Endothelial cell of umbilical vein (primary cell): ENCODE measurements at regions not wholly inside any gene's neighbourhood (a gene's known extent, or its start where the extent isn't known, plus 50 kb on each side); places are given as distances from the start of the nearest gene placed in this dataset.

Experiments
- BruUV-seq: library from RNA; stranded (reverse); fragments of 400-500 nt; replicated peaks from 2 replicates; lab custom pipeline; 2021; lab: Mats Ljungman, UMichigan
- CTCF ChIA-PET: fragments of 300-600, 350-600 bp; sonication (Branson Sonifier 250); formaldehyde crosslinking; loops from one replicate; lab custom pipeline; 2021; ENCODE audit warnings: antibody characterized with exemption, inconsistent platforms; lab: Charles Lee
- POLR2A ChIA-PET: fragments of 300-600, 350-600 bp; sonication (Branson Sonifier 250); formaldehyde crosslinking; loops from one replicate; lab custom pipeline; 2021; ENCODE audit warnings: antibody characterized with exemption, inconsistent platforms; lab: Charles Lee
- DNase-seq: peaks from one replicate; pipeline ENCODE4 v3.0.0-alpha.2; 2011; ENCODE audit warnings: low read depth, low spot score
- FAIRE-seq: peaks from 2 replicates; lab custom pipeline; 2011; peaks lifted over from hg19 to GRCh38; lab: Jason Lieb, UNC
- H2AFZ ChIP-seq: 2 replicates; pipeline ENCODE4 v1.6.0; 2012; ENCODE audit warnings: low read depth, low read length, control low read depth, inconsistent platforms
- H3K27ac ChIP-seq: 2 replicates; pipeline ENCODE4 v1.5.1; 2011; ENCODE audit warnings: low read depth, mild to moderate bottlenecking, control low read depth, low read length, moderate library complexity; ENCODE audit not compliant: insufficient read depth
- H3K27me3 ChIP-seq, 2 experiments: 2 replicates each; pipeline versions ENCODE4 v1.6.0 to v1.6.1; 2011; ENCODE audit warnings: low read length in 2 of 2, mixed read lengths in 1 of 2; ENCODE audit not compliant: control insufficient read depth in 2 of 2, insufficient read depth in 2 of 2
- H3K36me3 ChIP-seq, 2 experiments: 2 replicates in 1 of 2; 3 replicates in 1 of 2; pipeline ENCODE4 v1.5.1; 2011; ENCODE audit warnings: low read length in 2 of 2, mild to moderate bottlenecking in 1 of 2, moderate library complexity in 1 of 2; ENCODE audit not compliant: control insufficient read depth in 2 of 2, insufficient read depth in 2 of 2; ENCODE audit errors: extremely low read depth in 1 of 2
- H3K4me1 ChIP-seq: 3 replicates; pipeline ENCODE4 v1.5.1; 2011; ENCODE audit warnings: mild to moderate bottlenecking, low read length; ENCODE audit not compliant: control insufficient read depth, insufficient read depth; ENCODE audit errors: extremely low read depth
- H3K4me2 ChIP-seq: 2 replicates; pipeline ENCODE4 v1.6.1; 2011; ENCODE audit warnings: low read length, control low read depth, mixed read lengths; ENCODE audit not compliant: insufficient read depth
- H3K4me3 ChIP-seq, 3 experiments: fragments of 200-600 bp in 1 of 3; sonication (generic), shearing (Covaris generic) in 1 of 3; replicated peaks in 1 of 3; 2 replicates each; pipeline ENCODE4 v1.5.1; 2011 to 2016; ENCODE audit warnings: control low read depth in 3 of 3, low read length in 3 of 3, mild to moderate bottlenecking in 2 of 3, inconsistent platforms in 1 of 3, low read depth in 1 of 3, moderate library complexity in 1 of 3; ENCODE audit not compliant: insufficient read depth in 1 of 3
- H3K79me2 ChIP-seq: 2 replicates; pipeline ENCODE4 v1.6.0; 2012; ENCODE audit warnings: low read length, inconsistent platforms; ENCODE audit not compliant: control insufficient read depth, insufficient read depth
- H3K9ac ChIP-seq: replicated peaks from 2 replicates; pipeline ENCODE3; 2011; ENCODE audit warnings: low read length, control low read depth; ENCODE audit not compliant: insufficient read depth; ENCODE audit errors: extremely low read depth
- H3K9me1 ChIP-seq: replicated peaks from 3 replicates; pipeline ENCODE4 v1.6.0; 2011; ENCODE audit warnings: mild to moderate bottlenecking, low read length; ENCODE audit not compliant: control insufficient read depth, insufficient read depth; ENCODE audit errors: extremely low read depth
- H3K9me3 ChIP-seq: replicated peaks from 2 replicates; pipeline ENCODE4 v1.5.1; 2012; ENCODE audit warnings: low read length, inconsistent platforms; ENCODE audit not compliant: control insufficient read depth, insufficient read depth
- H4K20me1 ChIP-seq: replicated peaks from 2 replicates; pipeline ENCODE3; 2011; ENCODE audit warnings: mild to moderate bottlenecking, low read length; ENCODE audit not compliant: control insufficient read depth, insufficient read depth; ENCODE audit errors: extremely low read depth
- EZH2 ChIP-seq: IDR thresholded peaks from 2 replicates; pipeline ENCODE4 v1.6.1; 2012; ENCODE audit warnings: borderline replicate concordance, low read depth, mild to moderate bottlenecking, moderate library complexity, low read length, inconsistent platforms; ENCODE audit not compliant: severe bottlenecking
- FOS ChIP-seq: IDR thresholded peaks from 2 replicates; pipeline ENCODE4 v1.6.1; 2011; ENCODE audit warnings: mild to moderate bottlenecking, low read length, moderate library complexity, borderline replicate concordance; ENCODE audit not compliant: insufficient read depth
- GATA2 ChIP-seq: IDR thresholded peaks from 2 replicates; pipeline ENCODE4 v1.7.0; 2011; ENCODE audit warnings: low read depth, mild to moderate bottlenecking, moderate library complexity, mixed read lengths, low read length; ENCODE audit not compliant: insufficient read length, insufficient read depth
- JUN ChIP-seq: IDR thresholded peaks from 2 replicates; pipeline ENCODE4 v1.6.1; 2011; ENCODE audit warnings: borderline replicate concordance, low read depth; ENCODE audit not compliant: insufficient read length, insufficient read depth
- MAX ChIP-seq: IDR thresholded peaks from 2 replicates; pipeline ENCODE4 v1.6.1; 2011; ENCODE audit not compliant: insufficient read depth, insufficient read length
- MYC ChIP-seq: IDR thresholded peaks from one replicate; pipeline ENCODE4 v1.6.1; 2011; ENCODE audit warnings: mild to moderate bottlenecking, low read depth, low read length
- POLR2A ChIP-seq: IDR thresholded peaks from 2 replicates; pipeline ENCODE4 v1.6.1; 2012; ENCODE audit warnings: low read depth, mild to moderate bottlenecking, control low read depth, low read length
- POLR2AphosphoS5 ChIP-seq: IDR thresholded peaks from 2 replicates; pipeline ENCODE4 v1.6.1; 2012; ENCODE audit warnings: low read depth, mild to moderate bottlenecking, control low read depth, low read length, moderate library complexity; ENCODE audit not compliant: insufficient read depth
- dilution Hi-C: fragments of 300-500 bp; cut with MboI; formaldehyde crosslinking; loops from one replicate; pipeline ENCODE4 v1.15.0; 2019; ENCODE audit warnings: low sequenced_read_pairs; ENCODE audit not compliant: extremely low pct_ligation_motif_present
- intact Hi-C: fragments of 100-400 bp; cut with micrococcal nuclease; formaldehyde crosslinking; loops from one replicate; pipeline ENCODE4 v1.10.0; 2022
- TF ChIP-seq, protein P1 (sequence below), 2 donors: IDR thresholded peaks; 1 replicate in 1 of 2; 2 replicates in 1 of 2; pipeline ENCODE4 v1.5.1; 2011; ENCODE audit warnings: low read length in 2 of 2, mild to moderate bottlenecking in 2 of 2, moderate library complexity in 2 of 2, control low read depth in 1 of 2, inconsistent platforms in 1 of 2, low read depth in 1 of 2; ENCODE audit not compliant: insufficient read depth in 1 of 2; ENCODE audit errors: extremely low read depth in 1 of 2

GRCh38 chr13:103350147-103350546 lies 283.9 kb upstream of the SLC10A2 start:
- FAIRE-seq, result no peak
- POLR2A ChIA-PET, result no interaction called here
- Histone ChIP-seq H3K36me3 (no peaks in the 10 kb centered on the region), H4K20me1 (no peaks in the 10 kb centered on the region), H3K4me2 (no peak overlapping the region), H3K4me3 (no peak overlapping the region), H3K27ac (no peak overlapping the region), H3K9me3 (peaks cover 5% of the 10 kb centered on the region), H3K9ac (no peak overlapping the region), H3K27me3 (no peaks in the 10 kb centered on the region), H3K4me1 (no peaks in the 10 kb centered on the region), H3K79me2 (no peaks in the 10 kb centered on the region), H2AFZ (no peak overlapping the region), H3K9me1 (no peaks in the 10 kb centered on the region)
- intact Hi-C loops (no loop called here), dilution Hi-C loops (no loop called here)
- CTCF ChIA-PET, result no interaction called here
- DNase-seq, result no peak
- no TSS peak for BruUV-seq
- TF ChIP-seq EZH2, result no peak
- no peak for TF ChIP-seq FOS
- TF ChIP-seq GATA2, result no peak
- no peak for TF ChIP-seq JUN
- TF ChIP-seq, protein P1, sequence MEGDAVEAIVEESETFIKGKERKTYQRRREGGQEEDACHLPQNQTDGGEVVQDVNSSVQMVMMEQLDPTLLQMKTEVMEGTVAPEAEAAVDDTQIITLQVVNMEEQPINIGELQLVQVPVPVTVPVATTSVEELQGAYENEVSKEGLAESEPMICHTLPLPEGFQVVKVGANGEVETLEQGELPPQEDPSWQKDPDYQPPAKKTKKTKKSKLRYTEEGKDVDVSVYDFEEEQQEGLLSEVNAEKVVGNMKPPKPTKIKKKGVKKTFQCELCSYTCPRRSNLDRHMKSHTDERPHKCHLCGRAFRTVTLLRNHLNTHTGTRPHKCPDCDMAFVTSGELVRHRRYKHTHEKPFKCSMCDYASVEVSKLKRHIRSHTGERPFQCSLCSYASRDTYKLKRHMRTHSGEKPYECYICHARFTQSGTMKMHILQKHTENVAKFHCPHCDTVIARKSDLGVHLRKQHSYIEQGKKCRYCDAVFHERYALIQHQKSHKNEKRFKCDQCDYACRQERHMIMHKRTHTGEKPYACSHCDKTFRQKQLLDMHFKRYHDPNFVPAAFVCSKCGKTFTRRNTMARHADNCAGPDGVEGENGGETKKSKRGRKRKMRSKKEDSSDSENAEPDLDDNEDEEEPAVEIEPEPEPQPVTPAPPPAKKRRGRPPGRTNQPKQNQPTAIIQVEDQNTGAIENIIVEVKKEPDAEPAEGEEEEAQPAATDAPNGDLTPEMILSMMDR (IDR thresholded peaks at IDR 0.05; ENCODE audit: extremely low read depth in 1 of 2, insufficient read depth in 1 of 2, low read depth in 1 of 2, low read length in 2 of 2), result no peak
- TF ChIP-seq POLR2A, result no peak
- no peak for TF ChIP-seq MYC
- no peak for TF ChIP-seq MAX
- TF ChIP-seq POLR2AphosphoS5, result no peak
